ENCODE measurements at regions not wholly inside any gene's neighbourhood (a gene's known extent, or its start where the extent isn't known, plus 50 kb on each side); places are given as distances from the start of the nearest gene placed in this dataset.
A peak's percentile ranks its signal among the peaks of the same experiment; 100 is the strongest.
"Not testable (repeated sequence)": the region's sequence is repeated elsewhere in the genome, so short reads cannot be mapped to it uniquely, and the experiment has no call there.

GRCh38 chr3:10725067-10725466 is 91.0 kb upstream of the SLC6A11 start:
- no peaks in the 10 kb centered on the region for H3K9me3 Mint-ChIP-seq
- H3K4me3 Mint-ChIP-seq = no peak overlapping the region
- H3K36me3 Mint-ChIP-seq (ENCODE audit: insufficient read depth) = no peaks in the 10 kb centered on the region
- H3K4me1 Mint-ChIP-seq (ENCODE audit: low read depth) = no peaks in the 10 kb centered on the region
- DNase-seq (no peak), ATAC-seq (no peak)
- peaks cover 28% of the 10 kb centered on the region for H3K27me3 Mint-ChIP-seq (ENCODE audit: low read depth)

- H3K27me3 Mint-ChIP-seq (ENCODE audit: low read depth) = peaks cover 26% of the 10 kb centered on the region
- no peak for DNase-seq
- no peaks in the 10 kb centered on the region for H3K9me3 Mint-ChIP-seq
- ATAC-seq = no peak
- no peaks in the 10 kb centered on the region for H3K36me3 Mint-ChIP-seq (ENCODE audit: insufficient read depth)
- H3K4me3 Mint-ChIP-seq = no peak overlapping the region
- no peaks in the 10 kb centered on the region for H3K4me1 Mint-ChIP-seq (ENCODE audit: low read depth)
Observed at GRCh38 chr3:10725846-10726245, 90.2 kb upstream of the SLC6A11 start.

GRCh38 chr3:10726787-10727186 is 89.2 kb upstream of the SLC6A11 start:
- Mint-ChIP-seq H3K4me1 (ENCODE audit: low read depth) (no peaks in the 10 kb centered on the region), H3K9me3 (peaks cover 3% of the 10 kb centered on the region), H3K36me3 (ENCODE audit: insufficient read depth) (no peaks in the 10 kb centered on the region), H3K4me3 (no peak overlapping the region), H3K27me3 (ENCODE audit: low read depth) (peaks cover 24% of the 10 kb centered on the region)
- ATAC-seq (no peak), DNase-seq (no peak)

GRCh38 chr3:10729439-10729838 is 86.6 kb upstream of the SLC6A11 start:
- ATAC-seq = no peak
- Mint-ChIP-seq H3K4me3 (no peak overlapping the region), H3K27me3 (ENCODE audit: low read depth) (peaks cover 26% of the 10 kb centered on the region), H3K36me3 (ENCODE audit: insufficient read depth) (no peaks in the 10 kb centered on the region), H3K9me3 (peaks cover 27% of the 10 kb centered on the region), H3K4me1 (ENCODE audit: low read depth) (no peaks in the 10 kb centered on the region)
- no peak for DNase-seq

- no peak for ATAC-seq
- Mint-ChIP-seq H3K36me3 (ENCODE audit: insufficient read depth) (no peaks in the 10 kb centered on the region), H3K27me3 (ENCODE audit: low read depth) (peaks cover 43% of the 10 kb centered on the region), H3K4me3 (no peak overlapping the region), H3K9me3 (peaks cover 27% of the 10 kb centered on the region), H3K4me1 (ENCODE audit: low read depth) (no peaks in the 10 kb centered on the region)
- no peak for DNase-seq
Observed at GRCh38 chr3:10732292-10732691, 83.7 kb upstream of the SLC6A11 start.

GRCh38 chr3:10733297-10733696 is 82.7 kb upstream of the SLC6A11 start:
- ATAC-seq = no peak
- peaks cover 27% of the 10 kb centered on the region for H3K9me3 Mint-ChIP-seq
- peaks cover 2% of the 10 kb centered on the region for H3K4me1 Mint-ChIP-seq (ENCODE audit: low read depth)
- H3K36me3 Mint-ChIP-seq (ENCODE audit: insufficient read depth) = no peaks in the 10 kb centered on the region
- H3K27me3 Mint-ChIP-seq (ENCODE audit: low read depth) = peaks cover 49% of the 10 kb centered on the region
- H3K4me3 Mint-ChIP-seq = no peak overlapping the region
- DNase-seq = no peak

GRCh38 chr3:10736444-10736843 is 79.6 kb upstream of the SLC6A11 start:
- DNase-seq; ATAC-seq; H3K4me1 Mint-ChIP-seq (ENCODE audit: low read depth); H3K36me3 Mint-ChIP-seq (ENCODE audit: insufficient read depth); H3K4me3 Mint-ChIP-seq: not testable (repeated sequence)
- Mint-ChIP-seq H3K9me3 (peaks cover 24% of the 10 kb centered on the region), H3K27me3 (ENCODE audit: low read depth) (peaks cover 55% of the 10 kb centered on the region)

GRCh38 chr3:10737785-10738184 is 78.2 kb upstream of the SLC6A11 start:
- no peaks in the 10 kb centered on the region for H3K36me3 Mint-ChIP-seq (ENCODE audit: insufficient read depth)
- H3K9me3 Mint-ChIP-seq = peaks cover 16% of the 10 kb centered on the region
- peaks cover 57% of the 10 kb centered on the region for H3K27me3 Mint-ChIP-seq (ENCODE audit: low read depth)
- peaks cover 3% of the 10 kb centered on the region for H3K4me1 Mint-ChIP-seq (ENCODE audit: low read depth)
- DNase-seq = no peak
- no peak overlapping the region for H3K4me3 Mint-ChIP-seq
- no peak for ATAC-seq

GRCh38 chr3:10738688-10739372 is 77.2 kb upstream of the SLC6A11 start:
- DNase-seq (peak; percentile 68), ATAC-seq (peak; percentile 77 to 80)
- Mint-ChIP-seq H3K4me1 (ENCODE audit: low read depth) (peaks cover 3% of the 10 kb centered on the region), H3K9me3 (peaks cover 6% of the 10 kb centered on the region), H3K4me3 (no peak overlapping the region), H3K27me3 (ENCODE audit: low read depth) (peaks cover 61% of the 10 kb centered on the region), H3K36me3 (ENCODE audit: insufficient read depth) (no peaks in the 10 kb centered on the region)

- ATAC-seq = no peak
- Mint-ChIP-seq H3K9me3 (no peaks in the 10 kb centered on the region), H3K4me1 (ENCODE audit: low read depth) (peaks cover 3% of the 10 kb centered on the region), H3K27me3 (ENCODE audit: low read depth) (peaks cover 51% of the 10 kb centered on the region), H3K36me3 (ENCODE audit: insufficient read depth) (no peaks in the 10 kb centered on the region), H3K4me3 (no peak overlapping the region)
- DNase-seq = no peak
Observed at GRCh38 chr3:10740954-10741353, 75.1 kb upstream of the SLC6A11 start.

GRCh38 chr3:10741891-10742671 is 73.9 kb upstream of the SLC6A11 start:
- DNase-seq (no peak), ATAC-seq (no peak)
- Mint-ChIP-seq H3K4me1 (ENCODE audit: low read depth) (peaks cover 3% of the 10 kb centered on the region), H3K27me3 (ENCODE audit: low read depth) (peaks cover 45% of the 10 kb centered on the region), H3K9me3 (no peaks in the 10 kb centered on the region), H3K4me3 (no peak overlapping the region), H3K36me3 (ENCODE audit: insufficient read depth) (no peaks in the 10 kb centered on the region)

- ATAC-seq (peak in 1 of 2 donors; percentile 14), DNase-seq (no peak)
- Mint-ChIP-seq H3K4me3 (no peak overlapping the region), H3K36me3 (ENCODE audit: insufficient read depth) (no peaks in the 10 kb centered on the region), H3K27me3 (ENCODE audit: low read depth) (peaks cover 36% of the 10 kb centered on the region), H3K4me1 (ENCODE audit: low read depth) (no peaks in the 10 kb centered on the region), H3K9me3 (no peaks in the 10 kb centered on the region)
Observed at GRCh38 chr3:10743366-10744097, 72.5 kb upstream of the SLC6A11 start.

GRCh38 chr3:10744098-10744465 is 71.9 kb upstream of the SLC6A11 start:
- Mint-ChIP-seq H3K27me3 (ENCODE audit: low read depth) (peaks cover 30% of the 10 kb centered on the region), H3K4me1 (ENCODE audit: low read depth) (no peaks in the 10 kb centered on the region), H3K36me3 (ENCODE audit: insufficient read depth) (no peaks in the 10 kb centered on the region), H3K4me3 (no peak overlapping the region), H3K9me3 (no peaks in the 10 kb centered on the region)
- DNase-seq (no peak), ATAC-seq (peak; percentile 58 to 65)

- H3K4me3 Mint-ChIP-seq = no peak overlapping the region
- ATAC-seq = no peak
- no peaks in the 10 kb centered on the region for H3K4me1 Mint-ChIP-seq (ENCODE audit: low read depth)
- peaks cover 22% of the 10 kb centered on the region for H3K27me3 Mint-ChIP-seq (ENCODE audit: low read depth)
- DNase-seq = no peak
- H3K36me3 Mint-ChIP-seq (ENCODE audit: insufficient read depth) = no peaks in the 10 kb centered on the region
- no peaks in the 10 kb centered on the region for H3K9me3 Mint-ChIP-seq
Observed at GRCh38 chr3:10745392-10745791, 70.6 kb upstream of the SLC6A11 start.

Measured in activated T-cell treated with anti-CD3 and anti-CD28 coated beads, Interleukin-2, amount 50 U/mL, for 4 hours (primary cell).